GM06990 (cell line): ENCODE measurements at regions not wholly inside any gene's neighbourhood (a gene's known extent, or its start where the extent isn't known, plus 50 kb on each side); places are given as distances from the start of the nearest gene placed in this dataset.
"Not testable (repeated sequence)": the region's sequence is repeated elsewhere in the genome, so short reads cannot be mapped to it uniquely, and the experiment has no call there.

Experiments used
- DNase-seq: peaks from one replicate; pipeline ENCODE4 v3.0.0-alpha.2; 2011; ENCODE audit not compliant: insufficient read length; ENCODE audit errors: extremely low read depth
- H3K27me3 ChIP-seq: replicated peaks from 2 replicates; pipeline ENCODE4 v1.6.0; 2011; ENCODE audit warnings: low read length; ENCODE audit not compliant: control insufficient read depth, insufficient read depth
- H3K36me3 ChIP-seq: 2 replicates; pipeline ENCODE4 v1.5.1; 2011; ENCODE audit warnings: low read length; ENCODE audit not compliant: control insufficient read depth, insufficient read depth
- H3K4me3 ChIP-seq: replicated peaks from 2 replicates; pipeline ENCODE4 v1.5.1; 2011; ENCODE audit warnings: low read depth, mild to moderate bottlenecking, control low read depth, low read length
- CTCF ChIP-seq: IDR thresholded peaks from 2 replicates; pipeline ENCODE4 v1.5.1; 2011; ENCODE audit warnings: low read length, control low read depth, mild to moderate bottlenecking, inconsistent platforms; ENCODE audit not compliant: insufficient read depth, poor library complexity, severe bottlenecking

GRCh38 chr3:86378829-86379228 is 612.1 kb downstream of the VGLL3 start:
- H3K4me3 ChIP-seq, result no peak overlapping the region
- no peak for DNase-seq
- TF ChIP-seq CTCF, result no peak

GRCh38 chr3:86335566-86335965 is 655.4 kb downstream of the VGLL3 start:
- not testable (repeated sequence) for H3K4me3 ChIP-seq, DNase-seq, H3K27me3 ChIP-seq, H3K36me3 ChIP-seq

More at GRCh38 chr3:86378829-86379228, 612.1 kb downstream of the VGLL3 start:
- Histone ChIP-seq H3K27me3 (no peaks in the 10 kb centered on the region), H3K36me3 (no peaks in the 10 kb centered on the region)

- no peaks in the 10 kb centered on the region for H3K36me3 ChIP-seq
- H3K4me3 ChIP-seq, result no peak overlapping the region
- H3K27me3 ChIP-seq, result no peaks in the 10 kb centered on the region
- no peak for TF ChIP-seq CTCF
- DNase-seq, result no peak
Observed at GRCh38 chr3:86333636-86334035, 657.3 kb downstream of the VGLL3 start.

- no peaks in the 10 kb centered on the region for H3K36me3 ChIP-seq
- DNase-seq, result no peak
- TF ChIP-seq CTCF, result no peak
- no peaks in the 10 kb centered on the region for H3K27me3 ChIP-seq
- H3K4me3 ChIP-seq, result no peak overlapping the region
Observed at GRCh38 chr3:86303935-86304334, 687.0 kb downstream of the VGLL3 start.

GRCh38 chr3:86282106-86282787 is 708.7 kb downstream of the VGLL3 start:
- TF ChIP-seq CTCF, result no peak
- no peak overlapping the region for H3K4me3 ChIP-seq
- no peaks in the 10 kb centered on the region for H3K36me3 ChIP-seq
- no peak for DNase-seq
- H3K27me3 ChIP-seq, result no peaks in the 10 kb centered on the region

GRCh38 chr3:86269364-86270155 is 721.4 kb downstream of the VGLL3 start:
- no peaks in the 10 kb centered on the region for H3K36me3 ChIP-seq
- DNase-seq, result no peak
- H3K27me3 ChIP-seq, result no peaks in the 10 kb centered on the region
- no peak for TF ChIP-seq CTCF
- no peak overlapping the region for H3K4me3 ChIP-seq
